HCT116 (cell line): ENCODE measurements at regions not wholly inside any gene's neighbourhood (a gene's known extent, or its start where the extent isn't known, plus 50 kb on each side); places are given as distances from the start of the nearest gene placed in this dataset.

Source experiments
- ATAC-seq: fragments of 200-7000 bp; cut with Tn5 transposase; 2 replicates; pipeline ENCODE4 v1.9.1; 2020; ENCODE audit warnings: mild to moderate bottlenecking, moderate library complexity
- BruUV-seq: library from RNA; stranded (reverse); fragments of 400-500 nt; replicated peaks from 2 replicates; lab custom pipeline; 2021; lab: Mats Ljungman, UMichigan
- CTCF ChIA-PET: fragments of 300-600 bp; sonication (Branson Sonifier 250); formaldehyde crosslinking; loops from one replicate; lab custom pipeline; 2021; ENCODE audit warnings: antibody characterized with exemption; lab: Charles Lee
- POLR2A ChIA-PET: fragments of 300-600, 350-600 bp; sonication (Branson Sonifier 250); formaldehyde crosslinking; loops from one replicate; lab custom pipeline; 2021; ENCODE audit warnings: antibody characterized with exemption; lab: Charles Lee
- RAD21 ChIA-PET, 2 experiments: fragments of 300-600 bp; sonication (Branson Sonifier 250); formaldehyde crosslinking; loops; one replicate each; lab custom pipeline; 2023; ENCODE audit warnings: low total read pairs in 2 of 2; ENCODE audit not compliant: uncharacterized antibody in 2 of 2, unreplicated experiment in 2 of 2, low non-redundant PET in 1 of 2; lab: Charles Lee
- DNase-seq: peaks from one replicate; pipeline ENCODE4 v3.0.0-alpha.2; 2010; ENCODE audit warnings: low read depth, low spot score
- H2AFZ ChIP-seq: fragments of 200-600 bp; shearing (Covaris generic), sonication (generic); 2 replicates; pipeline ENCODE4 v1.6.1; 2017; ENCODE audit warnings: low read depth, mixed run types, mixed read lengths, antibody characterized with exemption, low read length; ENCODE audit not compliant: poor library complexity, severe bottlenecking
- H3K27ac ChIP-seq: 2 replicates; pipeline ENCODE4 v1.5.1; 2012; ENCODE audit warnings: low read depth, low read length
- H3K27me3 ChIP-seq: fragments of 200-600 bp; sonication (generic); 2 replicates; pipeline ENCODE4 v1.6.1; 2016; ENCODE audit warnings: mixed run types, low read length, mixed read lengths; ENCODE audit not compliant: insufficient read depth
- H3K36me3 ChIP-seq, 2 experiments: fragments of 200-500 bp in 1 of 2; fragments of 200-600 bp in 1 of 2; sonication (Bioruptor generic) in 1 of 2; sonication (generic) in 1 of 2; 2 replicates each; pipeline versions ENCODE4 v1.5.1 to v1.6.1; 2014 to 2016; ENCODE audit warnings: low read length in 2 of 2, inconsistent platforms in 1 of 2, mixed read lengths in 1 of 2, mixed run types in 1 of 2; ENCODE audit not compliant: insufficient read depth in 2 of 2, control insufficient read depth in 1 of 2
- H3K4me1 ChIP-seq, 2 experiments: fragments of 200-600 bp in 1 of 2; sonication (generic) in 1 of 2; 2 replicates each; pipeline versions ENCODE4 v1.5.1 to v1.6.1; 2012 to 2017; ENCODE audit warnings: low read length in 2 of 2, inconsistent platforms in 1 of 2, mild to moderate bottlenecking in 1 of 2, mixed read lengths in 1 of 2, mixed run types in 1 of 2, moderate library complexity in 1 of 2; ENCODE audit not compliant: insufficient read depth in 2 of 2, control insufficient read depth in 1 of 2
- H3K4me2 ChIP-seq: fragments of 200-600 bp; sonication (generic); 2 replicates; pipeline ENCODE4 v1.6.1; 2017; ENCODE audit warnings: mixed run types, low read length, mixed read lengths
- H3K4me3 ChIP-seq, 2 experiments: fragments of 200-600 bp in 1 of 2; sonication (generic) in 1 of 2; replicated peaks in 1 of 2; 2 replicates each; pipeline ENCODE4 v1.5.1; 2011 to 2016; ENCODE audit warnings: low read length in 2 of 2, control low read depth in 1 of 2, low read depth in 1 of 2, mild to moderate bottlenecking in 1 of 2, mixed read lengths in 1 of 2, mixed run types in 1 of 2
- H3K79me2 ChIP-seq: fragments of 200-600 bp; sonication (generic); 2 replicates; pipeline ENCODE4 v1.6.1; 2017; ENCODE audit warnings: mild to moderate bottlenecking, mixed run types, low read length, moderate library complexity, mixed read lengths; ENCODE audit not compliant: insufficient read depth
- H3K9ac ChIP-seq: fragments of 200-600 bp; sonication (generic); 2 replicates; pipeline ENCODE4 v1.6.1; 2016; ENCODE audit warnings: low read length, mixed read lengths
- H3K9me2 ChIP-seq: fragments of 200-600 bp; sonication (generic), shearing (Covaris generic); 2 replicates; pipeline ENCODE4 v1.6.1; 2017; ENCODE audit warnings: mixed run types, mild to moderate bottlenecking, moderate library complexity; ENCODE audit not compliant: insufficient read depth
- H3K9me3 ChIP-seq, 2 experiments: fragments of 200-500 bp in 1 of 2; fragments of 200-600 bp in 1 of 2; sonication (Bioruptor generic) in 1 of 2; sonication (generic) in 1 of 2; 2 replicates each; pipeline ENCODE4 v1.6.1; 2014 to 2017; ENCODE audit warnings: low read length in 2 of 2, mixed read lengths in 2 of 2, inconsistent platforms in 1 of 2, low read depth in 1 of 2, mild to moderate bottlenecking in 1 of 2, mixed run types in 1 of 2, moderate library complexity in 1 of 2; ENCODE audit not compliant: control insufficient read depth in 1 of 2, insufficient read depth in 1 of 2
- H4K20me1 ChIP-seq: fragments of 200-600 bp; sonication (generic), shearing (Covaris generic); 2 replicates; pipeline ENCODE4 v1.6.1; 2017; ENCODE audit warnings: mixed run types, mild to moderate bottlenecking, moderate library complexity; ENCODE audit not compliant: insufficient read depth
- ATF3 ChIP-seq: IDR thresholded peaks from 2 replicates; pipeline ENCODE4 v1.6.1; 2012
- CBX3 ChIP-seq: IDR thresholded peaks from 2 replicates; pipeline ENCODE4 v1.6.1; 2012; ENCODE audit warnings: low read depth
- EGR1 ChIP-seq: IDR thresholded peaks from 2 replicates; pipeline ENCODE4 v1.6.1; 2012; ENCODE audit warnings: low read depth
- EZH2 ChIP-seq: fragments of 200-600 bp; sonication (generic); IDR thresholded peaks from 2 replicates; pipeline ENCODE4 v1.6.1; 2017; ENCODE audit warnings: antibody characterized with exemption, mixed run types
- EZH2phosphoT487 ChIP-seq: fragments of 200-600 bp; IDR thresholded peaks from 2 replicates; pipeline ENCODE4 v1.6.1; 2018; ENCODE audit warnings: antibody characterized with exemption, borderline replicate concordance
- FOSL1 ChIP-seq: IDR thresholded peaks from 2 replicates; pipeline ENCODE4 v1.6.1; 2012; ENCODE audit warnings: low read depth
- JUND ChIP-seq: IDR thresholded peaks from 2 replicates; pipeline ENCODE4 v1.6.1; 2012
- MAX ChIP-seq: IDR thresholded peaks from 2 replicates; pipeline ENCODE4 v1.6.1; 2012
- POLR2AphosphoS5 ChIP-seq: IDR thresholded peaks from 2 replicates; pipeline ENCODE4 v1.6.1; 2011; ENCODE audit warnings: mild to moderate bottlenecking, low read depth, low read length, moderate library complexity
- SIN3A ChIP-seq: IDR thresholded peaks from 2 replicates; pipeline ENCODE4 v1.6.1; 2012; ENCODE audit warnings: low read depth
- SP1 ChIP-seq: IDR thresholded peaks from 2 replicates; pipeline ENCODE4 v1.6.1; 2012; ENCODE audit warnings: low read depth
- SRF ChIP-seq: IDR thresholded peaks from 2 replicates; pipeline ENCODE4 v1.6.1; 2012; ENCODE audit warnings: low read depth
- TCF7L2 ChIP-seq: IDR thresholded peaks from 2 replicates; pipeline ENCODE4 v1.7.0; 2011; ENCODE audit warnings: borderline replicate concordance, inconsistent platforms; ENCODE audit not compliant: insufficient read depth, insufficient read length; ENCODE audit errors: extremely low read depth
- YY1 ChIP-seq: IDR thresholded peaks from 2 replicates; pipeline ENCODE4 v1.6.1; 2011; ENCODE audit warnings: low read length, low read depth, moderate library complexity, mild to moderate bottlenecking; ENCODE audit not compliant: insufficient replicate concordance; ENCODE audit errors: extremely low read depth
- ZFX ChIP-seq: fragments of 450-650 bp; IDR thresholded peaks from 2 replicates; pipeline ENCODE4 v1.6.1; 2017
- intact Hi-C: fragments of 100-400 bp; cut with micrococcal nuclease; formaldehyde crosslinking; loops from 2 replicates; pipeline ENCODE4 v1.10.0; 2022
- TF ChIP-seq, protein P1 (sequence below): IDR thresholded peaks from 2 replicates; pipeline ENCODE4 v1.6.1; 2011; ENCODE audit warnings: mild to moderate bottlenecking, low read length, moderate library complexity; ENCODE audit not compliant: insufficient replicate concordance; ENCODE audit errors: extremely low read depth
- TF ChIP-seq, protein P2 (sequence below): IDR thresholded peaks from 2 replicates; pipeline ENCODE4 v1.6.1; 2012; ENCODE audit warnings: low read depth
- TF ChIP-seq, protein P3 (sequence below), 3 experiments: fragments of 200-600 bp in 1 of 3; sonication (generic) in 1 of 3; IDR thresholded peaks in 2 of 3; conservative IDR thresholded peaks in 1 of 3; 2 replicates each; pipeline ENCODE4 v1.5.1; 2012 to 2017; ENCODE audit warnings: low read depth in 2 of 3, low read length in 2 of 3, antibody characterized with exemption in 1 of 3, borderline replicate concordance in 1 of 3, control low read depth in 1 of 3, mild to moderate bottlenecking in 1 of 3, mixed read lengths in 1 of 3, mixed run types in 1 of 3, moderate library complexity in 1 of 3; ENCODE audit not compliant: insufficient read depth in 1 of 3

- H3K4me3 ChIP-seq, result no peak overlapping the region
- no peaks in the 10 kb centered on the region for H3K79me2 ChIP-seq
- no peaks in the 10 kb centered on the region for H3K36me3 ChIP-seq
- POLR2A ChIA-PET, result no interaction called here
- CTCF ChIA-PET, result no interaction called here
- no peak for TF ChIP-seq ZFX
- no peak for TF ChIP-seq EZH2
- TF ChIP-seq EZH2phosphoT487, result no peak
- TF ChIP-seq ATF3, result no peak
- TF ChIP-seq CBX3, result no peak
- no peak for TF ChIP-seq JUND
- TF ChIP-seq, protein P1, sequence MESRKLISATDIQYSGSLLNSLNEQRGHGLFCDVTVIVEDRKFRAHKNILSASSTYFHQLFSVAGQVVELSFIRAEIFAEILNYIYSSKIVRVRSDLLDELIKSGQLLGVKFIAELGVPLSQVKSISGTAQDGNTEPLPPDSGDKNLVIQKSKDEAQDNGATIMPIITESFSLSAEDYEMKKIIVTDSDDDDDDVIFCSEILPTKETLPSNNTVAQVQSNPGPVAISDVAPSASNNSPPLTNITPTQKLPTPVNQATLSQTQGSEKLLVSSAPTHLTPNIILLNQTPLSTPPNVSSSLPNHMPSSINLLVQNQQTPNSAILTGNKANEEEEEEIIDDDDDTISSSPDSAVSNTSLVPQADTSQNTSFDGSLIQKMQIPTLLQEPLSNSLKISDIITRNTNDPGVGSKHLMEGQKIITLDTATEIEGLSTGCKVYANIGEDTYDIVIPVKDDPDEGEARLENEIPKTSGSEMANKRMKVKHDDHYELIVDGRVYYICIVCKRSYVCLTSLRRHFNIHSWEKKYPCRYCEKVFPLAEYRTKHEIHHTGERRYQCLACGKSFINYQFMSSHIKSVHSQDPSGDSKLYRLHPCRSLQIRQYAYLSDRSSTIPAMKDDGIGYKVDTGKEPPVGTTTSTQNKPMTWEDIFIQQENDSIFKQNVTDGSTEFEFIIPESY, result no peak
- TF ChIP-seq, protein P2, sequence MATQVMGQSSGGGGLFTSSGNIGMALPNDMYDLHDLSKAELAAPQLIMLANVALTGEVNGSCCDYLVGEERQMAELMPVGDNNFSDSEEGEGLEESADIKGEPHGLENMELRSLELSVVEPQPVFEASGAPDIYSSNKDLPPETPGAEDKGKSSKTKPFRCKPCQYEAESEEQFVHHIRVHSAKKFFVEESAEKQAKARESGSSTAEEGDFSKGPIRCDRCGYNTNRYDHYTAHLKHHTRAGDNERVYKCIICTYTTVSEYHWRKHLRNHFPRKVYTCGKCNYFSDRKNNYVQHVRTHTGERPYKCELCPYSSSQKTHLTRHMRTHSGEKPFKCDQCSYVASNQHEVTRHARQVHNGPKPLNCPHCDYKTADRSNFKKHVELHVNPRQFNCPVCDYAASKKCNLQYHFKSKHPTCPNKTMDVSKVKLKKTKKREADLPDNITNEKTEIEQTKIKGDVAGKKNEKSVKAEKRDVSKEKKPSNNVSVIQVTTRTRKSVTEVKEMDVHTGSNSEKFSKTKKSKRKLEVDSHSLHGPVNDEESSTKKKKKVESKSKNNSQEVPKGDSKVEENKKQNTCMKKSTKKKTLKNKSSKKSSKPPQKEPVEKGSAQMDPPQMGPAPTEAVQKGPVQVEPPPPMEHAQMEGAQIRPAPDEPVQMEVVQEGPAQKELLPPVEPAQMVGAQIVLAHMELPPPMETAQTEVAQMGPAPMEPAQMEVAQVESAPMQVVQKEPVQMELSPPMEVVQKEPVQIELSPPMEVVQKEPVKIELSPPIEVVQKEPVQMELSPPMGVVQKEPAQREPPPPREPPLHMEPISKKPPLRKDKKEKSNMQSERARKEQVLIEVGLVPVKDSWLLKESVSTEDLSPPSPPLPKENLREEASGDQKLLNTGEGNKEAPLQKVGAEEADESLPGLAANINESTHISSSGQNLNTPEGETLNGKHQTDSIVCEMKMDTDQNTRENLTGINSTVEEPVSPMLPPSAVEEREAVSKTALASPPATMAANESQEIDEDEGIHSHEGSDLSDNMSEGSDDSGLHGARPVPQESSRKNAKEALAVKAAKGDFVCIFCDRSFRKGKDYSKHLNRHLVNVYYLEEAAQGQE, result no peak
- no peak for TF ChIP-seq YY1
- TF ChIP-seq, protein P3, sequence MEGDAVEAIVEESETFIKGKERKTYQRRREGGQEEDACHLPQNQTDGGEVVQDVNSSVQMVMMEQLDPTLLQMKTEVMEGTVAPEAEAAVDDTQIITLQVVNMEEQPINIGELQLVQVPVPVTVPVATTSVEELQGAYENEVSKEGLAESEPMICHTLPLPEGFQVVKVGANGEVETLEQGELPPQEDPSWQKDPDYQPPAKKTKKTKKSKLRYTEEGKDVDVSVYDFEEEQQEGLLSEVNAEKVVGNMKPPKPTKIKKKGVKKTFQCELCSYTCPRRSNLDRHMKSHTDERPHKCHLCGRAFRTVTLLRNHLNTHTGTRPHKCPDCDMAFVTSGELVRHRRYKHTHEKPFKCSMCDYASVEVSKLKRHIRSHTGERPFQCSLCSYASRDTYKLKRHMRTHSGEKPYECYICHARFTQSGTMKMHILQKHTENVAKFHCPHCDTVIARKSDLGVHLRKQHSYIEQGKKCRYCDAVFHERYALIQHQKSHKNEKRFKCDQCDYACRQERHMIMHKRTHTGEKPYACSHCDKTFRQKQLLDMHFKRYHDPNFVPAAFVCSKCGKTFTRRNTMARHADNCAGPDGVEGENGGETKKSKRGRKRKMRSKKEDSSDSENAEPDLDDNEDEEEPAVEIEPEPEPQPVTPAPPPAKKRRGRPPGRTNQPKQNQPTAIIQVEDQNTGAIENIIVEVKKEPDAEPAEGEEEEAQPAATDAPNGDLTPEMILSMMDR (IDR thresholded peaks at IDR 0.05 in 2 of 3, conservative IDR thresholded peaks at IDR 0.05 in 1 of 3; ENCODE audit: borderline replicate concordance in 1 of 3, insufficient read depth in 1 of 3, low read depth in 2 of 3, low read length in 2 of 3), result no peak
- TF ChIP-seq MAX, result no peak
- no peak for TF ChIP-seq TCF7L2
- no peak for TF ChIP-seq SP1
- TF ChIP-seq FOSL1, result no peak
- TF ChIP-seq SRF, result no peak
- TF ChIP-seq POLR2AphosphoS5, result no peak
- TF ChIP-seq SIN3A, result no peak
- TF ChIP-seq EGR1, result no peak
- H3K9me3 ChIP-seq, result no peaks in the 10 kb centered on the region
- no peaks in the 10 kb centered on the region for H4K20me1 ChIP-seq
- no peak overlapping the region for H3K4me2 ChIP-seq
- H3K9me2 ChIP-seq, result no peaks in the 10 kb centered on the region
- H3K27ac ChIP-seq, result no peak overlapping the region
- no peak overlapping the region for H3K9ac ChIP-seq
- H2AFZ ChIP-seq, result no peak overlapping the region
- no TSS peak for BruUV-seq
- RAD21 ChIA-PET, result interaction anchor here in 1 of 2 experiments (0.6 kb wide), 1 partner anchor 61 kb away, joined by 3 read pairs; no protein-coding TSS in a partner anchor
- DNase-seq, result no peak
- H3K4me1 ChIP-seq, result peaks cover 0 to 8% of the 10 kb centered on the region in 2 experiments; a peak in 3 of 4 replicates
- intact Hi-C loops, result no loop called here
- peaks cover 30% of the 10 kb centered on the region; the same call in 1 of the 2 replicates for H3K27me3 ChIP-seq
- no peak for ATAC-seq
These were observed 400.2 kb downstream of the SEC14L1 start for GRCh38 chr17:77540975-77541374.
